A549 (cell line): ENCODE measurements at regions not wholly inside any gene's neighbourhood (a gene's known extent, or its start where the extent isn't known, plus 50 kb on each side); places are given as distances from the start of the nearest gene placed in this dataset.

Source experiments
- ATAC-seq, 2 experiments: fragments of 200-7000 bp in 1 of 2; fragments of >200 bp in 1 of 2; cut with Nextera tagmentation in 1 of 2; cut with Tn5 transposase in 1 of 2; 3 replicates each; pipeline versions ENCODE4 v1.8.0 to v1.9.1; 2018 to 2020; ENCODE audit warnings: mild to moderate bottlenecking in 1 of 2, moderate library complexity in 1 of 2
- CTCF ChIA-PET: fragments of 300-600 bp; sonication (Branson Sonifier 250); formaldehyde crosslinking; extraction: SDS; loops from one replicate; lab custom pipeline; 2021; ENCODE audit warnings: antibody characterized with exemption, inconsistent platforms; lab: Yijun Ruan, JAX
- POLR2A ChIA-PET: fragments of 350-600 bp; formaldehyde crosslinking; extraction: SDS; loops from one replicate; lab custom pipeline; 2021; ENCODE audit warnings: antibody characterized with exemption, inconsistent platforms; lab: Yijun Ruan, JAX
- DNase-seq, 2 experiments: peaks; one replicate each; pipeline versions ENCODE4 v3.0.0 to v3.0.0-alpha.2; 2011 to 2016; ENCODE audit warnings: low read depth in 1 of 2, low spot score in 1 of 2
- FAIRE-seq: peaks from 2 replicates; lab custom pipeline; 2011; peaks lifted over from hg19 to GRCh38; lab: Jason Lieb, UNC
- H3K27ac ChIP-seq, 2 experiments: fragments of >200 bp; sonication (Bioruptor Twin); formaldehyde crosslinking; 3 replicates each; pipeline ENCODE4 v1.5.1; 2016 to 2017
- H3K4me1 ChIP-seq: fragments of >200 bp; sonication (Bioruptor Twin); formaldehyde crosslinking; 3 replicates; pipeline ENCODE4 v1.6.1; 2016
- H3K4me2 ChIP-seq: fragments of >200 bp; sonication (Bioruptor Twin); formaldehyde crosslinking; 3 replicates; pipeline ENCODE4 v1.6.1; 2016
- H3K4me3 ChIP-seq: fragments of >200 bp; sonication (Bioruptor Twin); formaldehyde crosslinking; 3 replicates; pipeline ENCODE4 v1.5.1; 2016
- H3K9me3 ChIP-seq: fragments of >200 bp; sonication (Bioruptor Twin); formaldehyde crosslinking; 3 replicates; pipeline ENCODE4 v1.6.1; 2016
- ATOH8 ChIP-seq: fragments of 250-450 bp; sonication (Bioruptor Pico); IDR thresholded peaks from 2 replicates; pipeline ENCODE4 v1.5.0; 2020; ENCODE audit warnings: low read depth, mild to moderate bottlenecking, moderate library complexity
- CBX8 ChIP-seq: fragments of 200-600 bp; sonication (generic); IDR thresholded peaks from 2 replicates; pipeline ENCODE4 v1.6.1; 2016
- CEBPB ChIP-seq, 2 experiments: fragments of >200 bp in 1 of 2; sonication (Bioruptor Twin) in 1 of 2; formaldehyde crosslinking in 1 of 2; IDR thresholded peaks; 2 replicates each; pipeline ENCODE4 v1.6.1; 2012 to 2016
- CHD2 ChIP-seq: fragments of 150-350 bp; IDR thresholded peaks from 2 replicates; pipeline ENCODE4 v1.6.1; 2014; ENCODE audit warnings: low read length; ENCODE audit not compliant: partially characterized antibody
- CTCF ChIP-seq: fragments of >200 bp; sonication (Bioruptor Twin); formaldehyde crosslinking; IDR thresholded peaks from 3 replicates; pipeline ENCODE4 v1.5.1; 2016
- E2F6 ChIP-seq: IDR thresholded peaks from 2 replicates; pipeline ENCODE4 v1.6.1; 2012; ENCODE audit warnings: low read depth, borderline replicate concordance
- EHMT2 ChIP-seq: fragments of 200-600 bp; sonication (generic); IDR thresholded peaks from 2 replicates; pipeline ENCODE4 v1.6.1; 2016; ENCODE audit warnings: antibody characterized with exemption, low read depth, mild to moderate bottlenecking, moderate library complexity
- EP300 ChIP-seq, 2 experiments: fragments of >200 bp; sonication (Bioruptor Twin); formaldehyde crosslinking; IDR thresholded peaks; 2 replicates in 1 of 2; 3 replicates in 1 of 2; pipeline ENCODE4 v1.6.1; 2016 to 2017
- FOSL2 ChIP-seq, 2 experiments: fragments of 450-650 bp in 1 of 2; fragments of >200 bp in 1 of 2; sonication (Bioruptor Twin) in 1 of 2; formaldehyde crosslinking; IDR thresholded peaks; 2 replicates each; pipeline versions ENCODE4 v1.5.0 to v1.6.1; 2016 to 2020; ENCODE audit warnings: mild to moderate bottlenecking in 1 of 2, moderate library complexity in 1 of 2
- FOXS1 ChIP-seq: fragments of 250-450 bp; sonication (Bioruptor Pico); IDR thresholded peaks from 2 replicates; pipeline ENCODE4 v1.5.0; 2020; ENCODE audit warnings: mild to moderate bottlenecking, moderate library complexity
- GATA3 ChIP-seq: IDR thresholded peaks from 2 replicates; pipeline ENCODE4 v1.6.1; 2012; ENCODE audit warnings: borderline replicate concordance
- HES2 ChIP-seq: fragments of >200 bp; sonication (Bioruptor Twin); formaldehyde crosslinking; IDR thresholded peaks from 2 replicates; pipeline ENCODE4 v1.6.1; 2016
- HEYL ChIP-seq: fragments of 250-450 bp; sonication (Bioruptor Pico); IDR thresholded peaks from 2 replicates; pipeline ENCODE4 v1.8.0; 2021; ENCODE audit warnings: mild to moderate bottlenecking, moderate library complexity
- HOXB13 ChIP-seq: fragments of 250-450 bp; sonication (Bioruptor Pico); IDR thresholded peaks from 2 replicates; pipeline ENCODE4 v1.5.0; 2020; ENCODE audit warnings: low read depth, mild to moderate bottlenecking, moderate library complexity
- HOXB5 ChIP-seq: fragments of 250-450 bp; sonication (Bioruptor Pico); IDR thresholded peaks from 2 replicates; pipeline ENCODE4 v1.5.0; 2020; ENCODE audit warnings: mild to moderate bottlenecking, moderate library complexity
- JUN ChIP-seq, 2 experiments: fragments of >200 bp; sonication (Bioruptor Twin); formaldehyde crosslinking; IDR thresholded peaks; 2 replicates in 1 of 2; 3 replicates in 1 of 2; pipeline ENCODE4 v1.6.1; 2016 to 2017
- JUNB ChIP-seq: fragments of >200 bp; sonication (Bioruptor Twin); formaldehyde crosslinking; IDR thresholded peaks from 2 replicates; pipeline ENCODE4 v1.6.1; 2016
- NPAS2 ChIP-seq: fragments of 250-450 bp; sonication (Bioruptor Pico); IDR thresholded peaks from 2 replicates; pipeline ENCODE4 v1.8.0; 2022; ENCODE audit warnings: mild to moderate bottlenecking, moderate library complexity, borderline replicate concordance
- PBX3 ChIP-seq: IDR thresholded peaks from 2 replicates; pipeline ENCODE4 v1.6.1; 2012
- RAD21 ChIP-seq, 2 experiments: fragments of >200 bp in 1 of 2; sonication (Bioruptor Twin) in 1 of 2; formaldehyde crosslinking in 1 of 2; IDR thresholded peaks in 1 of 2; conservative IDR thresholded peaks in 1 of 2; 2 replicates in 1 of 2; 3 replicates in 1 of 2; pipeline ENCODE4 v1.6.1; 2012 to 2018; ENCODE audit warnings: inconsistent platforms in 1 of 2
- RARB ChIP-seq: fragments of 250-450 bp; sonication (Bioruptor Pico); IDR thresholded peaks from 2 replicates; pipeline ENCODE4 v1.8.0; 2021; ENCODE audit warnings: mild to moderate bottlenecking, moderate library complexity
- RCOR1 ChIP-seq: fragments of 150-350 bp; IDR thresholded peaks from 2 replicates; pipeline ENCODE4 v1.6.1; 2014; ENCODE audit warnings: antibody characterized with exemption, low read length, low read depth
- ZC3H11A ChIP-seq: fragments of 450-650 bp; IDR thresholded peaks from 2 replicates; pipeline ENCODE4 v1.6.1; 2014; ENCODE audit warnings: antibody characterized with exemption, mild to moderate bottlenecking
- ZFP36 ChIP-seq: fragments of 450-650 bp; IDR thresholded peaks from 2 replicates; pipeline ENCODE4 v1.6.1; 2014; ENCODE audit warnings: borderline replicate concordance; ENCODE audit not compliant: partially characterized antibody
- ZSCAN20 ChIP-seq: fragments of 250-450 bp; sonication (Bioruptor Pico); IDR thresholded peaks from 2 replicates; pipeline ENCODE4 v1.8.0; 2022; ENCODE audit warnings: mild to moderate bottlenecking, moderate library complexity
- WGBS: methylation state at CpG from one replicate; pipeline ENCODE4 v1.1.6; 2017; ENCODE audit errors: missing lambda C conversion rate; 5-methylcytosine and 5-hydroxymethylcytosine counted together
- TF ChIP-seq, protein P1 (sequence below): fragments of 450-650 bp; IDR thresholded peaks from 2 replicates; pipeline ENCODE4 v1.6.1; 2014; ENCODE audit warnings: antibody characterized with exemption

DNA sequence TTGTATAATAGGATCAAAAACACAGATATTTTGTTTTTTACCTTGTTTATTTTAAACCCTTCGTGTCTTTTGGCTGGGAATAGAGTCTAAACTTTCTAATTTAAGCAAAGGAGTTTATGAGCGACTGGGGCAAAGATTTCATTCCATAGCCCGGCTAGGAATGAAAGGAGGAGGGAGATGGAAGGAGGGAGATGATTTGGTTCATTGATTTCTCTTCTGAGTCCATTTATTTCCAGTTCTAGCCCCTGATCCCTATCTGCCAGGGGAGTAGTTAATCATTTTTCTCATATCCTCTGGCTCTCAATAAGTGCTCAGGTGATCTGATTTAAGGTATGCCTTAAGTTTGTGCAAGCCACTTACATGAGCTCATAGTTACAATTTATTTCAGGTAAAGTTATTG lies 120.0 kb downstream of the SPRY1 start:
- H3K4me1 ChIP-seq: no peaks in the 10 kb centered on the region
- ChIA-PET CTCF (interaction anchor here (1.2 kb wide), 1 partner anchor 48 kb away, joined by 3 read pairs; no protein-coding TSS in a partner anchor), POLR2A (interaction anchor here (0.6 kb wide), 1 partner anchor 1195 kb away, joined by 5 read pairs; no protein-coding TSS in a partner anchor)
- TF ChIP-seq NPAS2 (CRISPR knock-in tag) (no peak), RARB (CRISPR knock-in tag) (no peak), ZFP36 (no peak), HES2 (no peak), HEYL (CRISPR knock-in tag) (no peak), CHD2 (no peak)
- H3K27ac ChIP-seq: no peak overlapping the region
- no peak for ATAC-seq
- FAIRE-seq: no peak
- H3K9me3 ChIP-seq: no peaks in the 10 kb centered on the region
- no peak for DNase-seq
- no peak overlapping the region for H3K4me2 ChIP-seq
- 70% methylated on average over 3 of the region's 3 CpGs for WGBS
- no peak overlapping the region for H3K4me3 ChIP-seq

DNA sequence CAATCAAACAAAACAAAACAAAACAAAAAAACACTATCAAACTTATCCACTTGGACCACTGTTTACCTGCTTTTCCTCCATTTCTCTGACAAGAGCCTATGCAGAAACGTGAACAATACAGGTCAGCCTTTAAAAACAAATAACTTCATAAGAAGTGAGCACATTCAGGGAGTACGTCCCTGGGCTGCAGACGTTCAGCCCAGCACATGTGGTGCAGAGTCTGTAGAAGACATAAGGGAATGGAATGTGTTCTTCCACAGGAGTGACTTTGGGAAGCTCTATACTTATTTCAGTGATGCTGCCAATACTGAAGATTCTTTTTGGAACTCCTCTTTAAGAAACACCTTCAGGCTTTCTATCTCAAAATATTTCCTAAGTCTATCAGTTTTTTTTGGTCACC lies 120.6 kb downstream of the SPRY1 start:
- POLR2A ChIA-PET: interaction anchor here (0.6 kb wide), 1 partner anchor 1195 kb away, joined by 5 read pairs; no protein-coding TSS in a partner anchor
- TF ChIP-seq GATA3: no peak
- H3K4me2 ChIP-seq: no peak overlapping the region
- DNase-seq: no peak
- H3K4me3 ChIP-seq: no peak overlapping the region
- no peak for ATAC-seq
- FAIRE-seq: no peak
- H3K27ac ChIP-seq: no peak overlapping the region
- CTCF ChIA-PET: no interaction called here
- 60% methylated on average over 3 of the region's 3 CpGs for WGBS
- no peaks in the 10 kb centered on the region for H3K4me1 ChIP-seq
- no peaks in the 10 kb centered on the region for H3K9me3 ChIP-seq

GRCh38 chr4:123517971-123518370 lies 121.4 kb downstream of the SPRY1 start:
- Histone ChIP-seq H3K4me3 (no peak overlapping the region), H3K27ac (no peak overlapping the region), H3K4me1 (no peaks in the 10 kb centered on the region), H3K9me3 (no peaks in the 10 kb centered on the region), H3K4me2 (no peak overlapping the region)
- CTCF ChIA-PET: no interaction called here
- POLR2A ChIA-PET: no interaction called here
- 91% methylated on average over 3 of the region's 3 CpGs for WGBS
- no peak for TF ChIP-seq HOXB13
- no peak for TF ChIP-seq CEBPB (IDR thresholded peaks at IDR 0.05)
- TF ChIP-seq, protein P1, sequence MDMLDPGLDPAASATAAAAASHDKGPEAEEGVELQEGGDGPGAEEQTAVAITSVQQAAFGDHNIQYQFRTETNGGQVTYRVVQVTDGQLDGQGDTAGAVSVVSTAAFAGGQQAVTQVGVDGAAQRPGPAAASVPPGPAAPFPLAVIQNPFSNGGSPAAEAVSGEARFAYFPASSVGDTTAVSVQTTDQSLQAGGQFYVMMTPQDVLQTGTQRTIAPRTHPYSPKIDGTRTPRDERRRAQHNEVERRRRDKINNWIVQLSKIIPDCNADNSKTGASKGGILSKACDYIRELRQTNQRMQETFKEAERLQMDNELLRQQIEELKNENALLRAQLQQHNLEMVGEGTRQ: no peak
- TF ChIP-seq RARB (CRISPR knock-in tag): no peak
- TF ChIP-seq GATA3: no peak
- no peak for TF ChIP-seq FOSL2 (IDR thresholded peaks at IDR 0.05)
- TF ChIP-seq FOSL2 (CRISPR knock-in tag; IDR thresholded peaks at IDR 0.05): no peak
- FAIRE-seq: no peak
- ATAC-seq: no peak
- no peak for DNase-seq

DNA sequence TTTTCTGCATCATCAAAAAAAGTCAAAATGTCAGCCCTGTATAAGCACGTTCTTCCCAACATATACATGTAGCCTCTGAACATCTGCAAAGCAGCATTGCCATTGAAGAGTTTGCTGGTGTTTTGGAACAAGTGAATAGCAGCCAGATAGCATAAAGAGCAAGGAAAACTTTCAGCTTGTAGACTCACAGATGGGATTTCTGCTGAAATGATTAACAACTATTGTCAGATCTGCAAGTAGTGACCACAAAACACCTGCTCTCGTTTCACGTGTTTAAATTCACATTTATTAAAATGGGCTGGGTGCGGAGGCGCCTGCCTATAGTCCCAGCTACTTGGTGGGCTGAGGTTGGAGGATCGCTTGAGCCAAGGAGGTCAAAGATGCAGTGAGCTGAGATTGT lies 123.7 kb downstream of the SPRY1 start:
- TF ChIP-seq RARB (CRISPR knock-in tag) (no peak), CTCF (no peak), ZSCAN20 (CRISPR knock-in tag) (no peak), RAD21 (conservative IDR thresholded peaks at IDR 0.05 in 1 of 2, IDR thresholded peaks at IDR 0.05 in 1 of 2) (no peak), ATOH8 (CRISPR knock-in tag) (no peak), EP300 (IDR thresholded peaks at IDR 0.05) (no peak), HOXB5 (CRISPR knock-in tag) (no peak), E2F6 (no peak), NPAS2 (CRISPR knock-in tag) (no peak), PBX3 (no peak), JUN (IDR thresholded peaks at IDR 0.05) (no peak), CBX8 (no peak), JUNB (no peak), ZC3H11A (no peak), RCOR1 (no peak), EHMT2 (no peak), GATA3 (no peak), FOXS1 (CRISPR knock-in tag) (no peak)
- 85% methylated on average over 6 of the region's 6 CpGs for WGBS
- DNase-seq (no peak), ATAC-seq (no peak), FAIRE-seq (no peak)
- H3K4me3 ChIP-seq: no peak overlapping the region
- H3K9me3 ChIP-seq: no peaks in the 10 kb centered on the region
- POLR2A ChIA-PET: no interaction called here
- H3K4me2 ChIP-seq: no peak overlapping the region
- H3K27ac ChIP-seq: no peak overlapping the region
- CTCF ChIA-PET: interaction anchor here (2.1 kb wide), 1 partner anchor 9 kb away, joined by 7 read pairs; no protein-coding TSS in a partner anchor
- H3K4me1 ChIP-seq: no peaks in the 10 kb centered on the region
